K562 (cell line): ENCODE measurements at regions not wholly inside any gene's neighbourhood (a gene's known extent, or its start where the extent isn't known, plus 50 kb on each side); places are given as distances from the start of the nearest gene placed in this dataset.

Source experiments
- ATAC-seq: fragments of 200-7000 bp; cut with Tn5 transposase; 3 replicates; pipeline ENCODE4 v1.9.1; 2020; ENCODE audit warnings: moderate library complexity
- BruUV-seq: library from RNA; stranded (reverse); fragments of 400-500 nt; replicated peaks from 2 replicates; lab custom pipeline; 2021; lab: Mats Ljungman, UMichigan
- CTCF ChIA-PET: fragments of 300-600 bp; formaldehyde crosslinking; extraction: SDS; loops from one replicate; lab custom pipeline; 2021; ENCODE audit warnings: low intra/inter-chr PET ratio; lab: Yijun Ruan, JAX
- POLR2A ChIA-PET: fragments of 300-600, 350-650 bp; sonication (Branson Sonifier 250); formaldehyde crosslinking; extraction: SDS; loops from one replicate; lab custom pipeline; 2021; ENCODE audit warnings: antibody characterized with exemption, inconsistent platforms; lab: Yijun Ruan, JAX
- DNase-seq, 4 experiments: peaks; one replicate each; pipeline versions ENCODE4 v3.0.0 to v3.0.0-alpha.2; 2011 to 2018; ENCODE audit warnings: low spot score in 3 of 4, mixed read lengths in 3 of 4; ENCODE audit errors: extremely low read depth in 1 of 4
- FAIRE-seq: peaks from 2 replicates; lab custom pipeline; 2011; peaks lifted over from hg19 to GRCh38; lab: Jason Lieb, UNC
- H2AFZ ChIP-seq: 2 replicates; pipeline ENCODE4 v1.6.0; 2011; ENCODE audit warnings: low read depth, low read length, control low read depth, inconsistent platforms
- H3K27ac ChIP-seq: fragments of 200-600 bp; 3 replicates; pipeline ENCODE4 v1.8.0; 2011; ENCODE audit warnings: low read depth, mild to moderate bottlenecking, control low read depth, inconsistent platforms, low read length, moderate library complexity, mixed read lengths; ENCODE audit errors: extremely low read depth
- H3K27me3 ChIP-seq, 2 experiments: fragments of 300-600 bp in 1 of 2; 2 replicates in 1 of 2; 3 replicates in 1 of 2; pipeline versions ENCODE4 v1.6.0 to v1.8.0; 2011; ENCODE audit warnings: inconsistent platforms in 2 of 2, low read length in 2 of 2, mild to moderate bottlenecking in 1 of 2, mixed read lengths in 1 of 2, moderate library complexity in 1 of 2; ENCODE audit not compliant: control insufficient read depth in 2 of 2, insufficient read depth in 2 of 2
- H3K36me3 ChIP-seq: fragments of 300-600 bp; 3 replicates; pipeline ENCODE4 v1.8.0; 2011; ENCODE audit warnings: mild to moderate bottlenecking, low read length, inconsistent platforms; ENCODE audit not compliant: control insufficient read depth, insufficient read depth
- H3K4me1 ChIP-seq, 2 experiments: fragments of 200-600 bp in 1 of 2; replicated peaks in 1 of 2; 2 replicates in 1 of 2; 3 replicates in 1 of 2; pipeline versions ENCODE4 v1.5.1 to v1.8.0; 2011; ENCODE audit warnings: inconsistent platforms in 2 of 2, low read length in 2 of 2, mild to moderate bottlenecking in 1 of 2, mixed read lengths in 1 of 2, moderate library complexity in 1 of 2; ENCODE audit not compliant: control insufficient read depth in 2 of 2, insufficient read depth in 2 of 2
- H3K4me2 ChIP-seq: 2 replicates; pipeline ENCODE4 v1.6.1; 2011; ENCODE audit warnings: low read length, control low read depth, inconsistent platforms, mixed read lengths; ENCODE audit not compliant: insufficient read depth
- H3K4me3 ChIP-seq: fragments of 200-600 bp; sonication (generic), shearing (Covaris generic); 2 replicates; pipeline ENCODE4 v1.5.1; 2016; ENCODE audit warnings: control low read depth, inconsistent platforms
- H3K79me2 ChIP-seq: fragments of 200-600 bp; 3 replicates; pipeline ENCODE4 v1.8.0; 2011; ENCODE audit warnings: low read length, inconsistent platforms; ENCODE audit not compliant: control insufficient read depth, insufficient read depth
- H3K9ac ChIP-seq, 2 experiments: 2 replicates each; pipeline versions ENCODE4 v1.6.0 to v1.6.1; 2011; ENCODE audit warnings: low read depth in 2 of 2, low read length in 2 of 2, control low read depth in 1 of 2, inconsistent platforms in 1 of 2, mild to moderate bottlenecking in 1 of 2, mixed read lengths in 1 of 2; ENCODE audit not compliant: insufficient read depth in 1 of 2
- H3K9me1 ChIP-seq: one replicate; pipeline ENCODE4 v1.6.0; 2011; ENCODE audit warnings: inconsistent platforms, mild to moderate bottlenecking, low read length, moderate library complexity; ENCODE audit not compliant: control insufficient read depth, insufficient read depth
- H3K9me3 ChIP-seq: replicated peaks from 2 replicates; pipeline ENCODE4 v1.5.1; 2011; ENCODE audit warnings: low read depth, low read length, inconsistent platforms; ENCODE audit not compliant: control insufficient read depth, insufficient read depth
- H4K20me1 ChIP-seq: replicated peaks from 2 replicates; pipeline ENCODE4 v1.6.1; 2011; ENCODE audit warnings: low read length, inconsistent platforms, mixed read lengths; ENCODE audit not compliant: control insufficient read depth, insufficient read depth
- DMBX1 ChIP-seq: fragments of 250-450 bp; sonication (Bioruptor Pico); IDR thresholded peaks from 2 replicates; pipeline ENCODE4 v1.8.0; 2022; ENCODE audit warnings: inconsistent platforms, mild to moderate bottlenecking, moderate library complexity, borderline replicate concordance
- GTF2E2 ChIP-seq: fragments of 200-800 bp; sonication (Bioruptor generic); IDR thresholded peaks from 2 replicates; pipeline ENCODE4 v1.6.1; 2016; ENCODE audit warnings: missing genetic modification characterization, missing compliant biosample characterization
- MEF2A ChIP-seq: IDR thresholded peaks from 2 replicates; pipeline ENCODE4 v1.6.1; 2011; ENCODE audit warnings: low read depth, mild to moderate bottlenecking, low read length, moderate library complexity; ENCODE audit not compliant: control insufficient read depth
- NR0B1 ChIP-seq: fragments of 450-650 bp; IDR thresholded peaks from one replicate; pipeline ENCODE4 v1.6.1; 2018; ENCODE audit warnings: mild to moderate bottlenecking, moderate library complexity; ENCODE audit not compliant: partially characterized antibody
- OTX1 ChIP-seq: fragments of 450-650 bp; formaldehyde crosslinking; IDR thresholded peaks from 2 replicates; pipeline ENCODE4 v1.4.0; 2022; ENCODE audit warnings: mild to moderate bottlenecking
- PHB ChIP-seq: fragments of 250-450 bp; sonication (Bioruptor Pico); IDR thresholded peaks from 2 replicates; pipeline ENCODE4 v1.5.0; 2021
- SMARCE1 ChIP-seq: fragments of 450-650 bp; IDR thresholded peaks from 2 replicates; pipeline ENCODE4 v1.7.1; 2016; ENCODE audit warnings: mild to moderate bottlenecking
- XRCC4 ChIP-seq: IDR thresholded peaks from one replicate; pipeline ENCODE4 v1.6.1; 2011; ENCODE audit not compliant: insufficient read depth, insufficient read length; ENCODE audit errors: extremely low read depth
- WGBS: fragments of 100-300 bp; shearing (Covaris generic); methylation state at CpG from one replicate; pipeline ENCODE4 v1.1.6; 2016; ENCODE audit warnings: low coverage, mixed read lengths; ENCODE audit not compliant: insufficient coverage; ENCODE audit errors: missing lambda C conversion rate; 5-methylcytosine and 5-hydroxymethylcytosine counted together
- in situ Hi-C: fragments of 300-500 bp; cut with MboI; formaldehyde crosslinking; loops from 4 replicates; pipeline ENCODE4 v1.15.0; 2018; ENCODE audit warnings: inconsistent platforms, mixed read lengths
- intact Hi-C: fragments of 100-400 bp; cut with micrococcal nuclease; formaldehyde crosslinking; loops from 2 replicates; pipeline ENCODE4 v1.14.2; 2022
- TF ChIP-seq, protein P1 (sequence below): fragments of 250-450 bp; sonication (Bioruptor Pico); IDR thresholded peaks from 2 replicates; pipeline ENCODE4 v1.4.0; 2020; ENCODE audit warnings: mild to moderate bottlenecking, moderate library complexity
- TF ChIP-seq, protein P2 (sequence below): sonication (generic); formaldehyde crosslinking; IDR thresholded peaks from 2 replicates; pipeline ENCODE4 v1.8.1; 2023; ENCODE audit warnings: mild to moderate bottlenecking, missing genetic modification reagents, moderate library complexity
- TF ChIP-seq, protein P3 (sequence below), 2 experiments: fragments of 450-650 bp; IDR thresholded peaks; 2 replicates each; pipeline ENCODE4 v1.6.1; 2016
- TF ChIP-seq, protein P4 (sequence below): fragments of 250-450 bp; sonication (Bioruptor Pico); IDR thresholded peaks from 2 replicates; pipeline ENCODE4 v1.4.0; 2020; ENCODE audit warnings: mild to moderate bottlenecking
- TF ChIP-seq, protein P5 (sequence below): sonication (generic); formaldehyde crosslinking; IDR thresholded peaks from 2 replicates; pipeline ENCODE4 v1.8.0; 2023; ENCODE audit warnings: mild to moderate bottlenecking, missing genetic modification reagents

GRCh38 chr2:49860170-49860569 lies 705.9 kb upstream of the FSHR start (continued):
- TF ChIP-seq, protein P1, sequence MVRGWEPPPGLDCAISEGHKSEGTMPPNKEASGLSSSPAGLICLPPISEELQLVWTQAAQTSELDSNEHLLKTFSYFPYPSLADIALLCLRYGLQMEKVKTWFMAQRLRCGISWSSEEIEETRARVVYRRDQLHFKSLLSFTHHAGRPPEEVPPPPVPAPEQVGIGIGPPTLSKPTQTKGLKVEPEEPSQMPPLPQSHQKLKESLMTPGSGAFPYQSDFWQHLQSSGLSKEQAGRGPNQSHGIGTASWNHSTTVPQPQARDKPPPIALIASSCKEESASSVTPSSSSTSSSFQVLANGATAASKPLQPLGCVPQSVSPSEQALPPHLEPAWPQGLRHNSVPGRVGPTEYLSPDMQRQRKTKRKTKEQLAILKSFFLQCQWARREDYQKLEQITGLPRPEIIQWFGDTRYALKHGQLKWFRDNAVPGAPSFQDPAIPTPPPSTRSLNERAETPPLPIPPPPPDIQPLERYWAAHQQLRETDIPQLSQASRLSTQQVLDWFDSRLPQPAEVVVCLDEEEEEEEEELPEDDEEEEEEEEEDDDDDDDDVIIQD (CRISPR knock-in tag): no peak

- Histone ChIP-seq H3K27ac (no peak overlapping the region), H3K9ac (no peak overlapping the region), H3K27me3 (no peaks in the 10 kb centered on the region), H2AFZ (no peak overlapping the region), H3K4me1 (no peaks in the 10 kb centered on the region), H4K20me1 (no peaks in the 10 kb centered on the region), H3K4me3 (no peak overlapping the region), H3K9me1 (no peaks in the 10 kb centered on the region), H3K4me2 (no peak overlapping the region), H3K36me3 (no peaks in the 10 kb centered on the region), H3K79me2 (no peaks in the 10 kb centered on the region), H3K9me3 (no peaks in the 10 kb centered on the region; the same call in 1 of the 2 replicates)
- BruUV-seq: no TSS peak
- in situ Hi-C loops (no loop called here), intact Hi-C loops (no loop called here)
- no peak for DNase-seq
- POLR2A ChIA-PET: no interaction called here
- WGBS: 0% methylated on average over 2 of the region's 2 CpGs
- CTCF ChIA-PET: no interaction called here
- FAIRE-seq: no peak
- ATAC-seq: no peak
- TF ChIP-seq GTF2E2 (tag) (no peak), XRCC4 (no peak), DMBX1 (no peak), MEF2A (no peak), NR0B1 (no peak), SMARCE1 (no peak), PHB (no peak), OTX1 (CRISPR knock-in tag) (no peak)
- TF ChIP-seq, protein P2, sequence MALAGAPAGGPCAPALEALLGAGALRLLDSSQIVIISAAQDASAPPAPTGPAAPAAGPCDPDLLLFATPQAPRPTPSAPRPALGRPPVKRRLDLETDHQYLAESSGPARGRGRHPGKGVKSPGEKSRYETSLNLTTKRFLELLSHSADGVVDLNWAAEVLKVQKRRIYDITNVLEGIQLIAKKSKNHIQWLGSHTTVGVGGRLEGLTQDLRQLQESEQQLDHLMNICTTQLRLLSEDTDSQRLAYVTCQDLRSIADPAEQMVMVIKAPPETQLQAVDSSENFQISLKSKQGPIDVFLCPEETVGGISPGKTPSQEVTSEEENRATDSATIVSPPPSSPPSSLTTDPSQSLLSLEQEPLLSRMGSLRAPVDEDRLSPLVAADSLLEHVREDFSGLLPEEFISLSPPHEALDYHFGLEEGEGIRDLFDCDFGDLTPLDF (CRISPR knock-in tag): no peak
- TF ChIP-seq, protein P3, sequence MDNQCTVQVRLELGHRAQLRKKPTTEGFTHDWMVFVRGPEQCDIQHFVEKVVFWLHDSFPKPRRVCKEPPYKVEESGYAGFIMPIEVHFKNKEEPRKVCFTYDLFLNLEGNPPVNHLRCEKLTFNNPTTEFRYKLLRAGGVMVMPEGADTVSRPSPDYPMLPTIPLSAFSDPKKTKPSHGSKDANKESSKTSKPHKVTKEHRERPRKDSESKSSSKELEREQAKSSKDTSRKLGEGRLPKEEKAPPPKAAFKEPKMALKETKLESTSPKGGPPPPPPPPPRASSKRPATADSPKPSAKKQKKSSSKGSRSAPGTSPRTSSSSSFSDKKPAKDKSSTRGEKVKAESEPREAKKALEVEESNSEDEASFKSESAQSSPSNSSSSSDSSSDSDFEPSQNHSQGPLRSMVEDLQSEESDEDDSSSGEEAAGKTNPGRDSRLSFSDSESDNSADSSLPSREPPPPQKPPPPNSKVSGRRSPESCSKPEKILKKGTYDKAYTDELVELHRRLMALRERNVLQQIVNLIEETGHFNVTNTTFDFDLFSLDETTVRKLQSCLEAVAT (IDR thresholded peaks at IDR 0.05): no peak
- TF ChIP-seq, protein P4, sequence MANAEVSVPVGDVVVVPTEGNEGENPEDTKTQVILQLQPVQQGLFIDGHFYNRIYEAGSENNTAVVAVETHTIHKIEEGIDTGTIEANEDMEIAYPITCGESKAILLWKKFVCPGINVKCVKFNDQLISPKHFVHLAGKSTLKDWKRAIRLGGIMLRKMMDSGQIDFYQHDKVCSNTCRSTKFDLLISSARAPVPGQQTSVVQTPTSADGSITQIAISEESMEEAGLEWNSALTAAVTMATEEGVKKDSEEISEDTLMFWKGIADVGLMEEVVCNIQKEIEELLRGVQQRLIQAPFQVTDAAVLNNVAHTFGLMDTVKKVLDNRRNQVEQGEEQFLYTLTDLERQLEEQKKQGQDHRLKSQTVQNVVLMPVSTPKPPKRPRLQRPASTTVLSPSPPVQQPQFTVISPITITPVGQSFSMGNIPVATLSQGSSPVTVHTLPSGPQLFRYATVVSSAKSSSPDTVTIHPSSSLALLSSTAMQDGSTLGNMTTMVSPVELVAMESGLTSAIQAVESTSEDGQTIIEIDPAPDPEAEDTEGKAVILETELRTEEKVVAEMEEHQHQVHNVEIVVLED: no peak
- TF ChIP-seq, protein P5, sequence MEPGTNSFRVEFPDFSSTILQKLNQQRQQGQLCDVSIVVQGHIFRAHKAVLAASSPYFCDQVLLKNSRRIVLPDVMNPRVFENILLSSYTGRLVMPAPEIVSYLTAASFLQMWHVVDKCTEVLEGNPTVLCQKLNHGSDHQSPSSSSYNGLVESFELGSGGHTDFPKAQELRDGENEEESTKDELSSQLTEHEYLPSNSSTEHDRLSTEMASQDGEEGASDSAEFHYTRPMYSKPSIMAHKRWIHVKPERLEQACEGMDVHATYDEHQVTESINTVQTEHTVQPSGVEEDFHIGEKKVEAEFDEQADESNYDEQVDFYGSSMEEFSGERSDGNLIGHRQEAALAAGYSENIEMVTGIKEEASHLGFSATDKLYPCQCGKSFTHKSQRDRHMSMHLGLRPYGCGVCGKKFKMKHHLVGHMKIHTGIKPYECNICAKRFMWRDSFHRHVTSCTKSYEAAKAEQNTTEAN: no peak
These were observed 704.3 kb upstream of the FSHR start for GRCh38 chr2:49858657-49859056.
